ENCODE measurements at regions not wholly inside any gene's neighbourhood (a gene's known extent, or its start where the extent isn't known, plus 50 kb on each side); places are given as distances from the start of the nearest gene placed in this dataset.

- TF ChIP-seq POLR2A (IDR thresholded peaks at IDR 0.05): no peak
- TF ChIP-seq, protein P1, sequence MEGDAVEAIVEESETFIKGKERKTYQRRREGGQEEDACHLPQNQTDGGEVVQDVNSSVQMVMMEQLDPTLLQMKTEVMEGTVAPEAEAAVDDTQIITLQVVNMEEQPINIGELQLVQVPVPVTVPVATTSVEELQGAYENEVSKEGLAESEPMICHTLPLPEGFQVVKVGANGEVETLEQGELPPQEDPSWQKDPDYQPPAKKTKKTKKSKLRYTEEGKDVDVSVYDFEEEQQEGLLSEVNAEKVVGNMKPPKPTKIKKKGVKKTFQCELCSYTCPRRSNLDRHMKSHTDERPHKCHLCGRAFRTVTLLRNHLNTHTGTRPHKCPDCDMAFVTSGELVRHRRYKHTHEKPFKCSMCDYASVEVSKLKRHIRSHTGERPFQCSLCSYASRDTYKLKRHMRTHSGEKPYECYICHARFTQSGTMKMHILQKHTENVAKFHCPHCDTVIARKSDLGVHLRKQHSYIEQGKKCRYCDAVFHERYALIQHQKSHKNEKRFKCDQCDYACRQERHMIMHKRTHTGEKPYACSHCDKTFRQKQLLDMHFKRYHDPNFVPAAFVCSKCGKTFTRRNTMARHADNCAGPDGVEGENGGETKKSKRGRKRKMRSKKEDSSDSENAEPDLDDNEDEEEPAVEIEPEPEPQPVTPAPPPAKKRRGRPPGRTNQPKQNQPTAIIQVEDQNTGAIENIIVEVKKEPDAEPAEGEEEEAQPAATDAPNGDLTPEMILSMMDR (IDR thresholded peaks at IDR 0.05): no peak
Measured at GRCh38 chr9:29174136-29174535, 1600.9 kb upstream of the C9orf72 start.
